ENCODE measurements at regions not wholly inside any gene's neighbourhood (a gene's known extent, or its start where the extent isn't known, plus 50 kb on each side); places are given as distances from the start of the nearest gene placed in this dataset.

DNA sequence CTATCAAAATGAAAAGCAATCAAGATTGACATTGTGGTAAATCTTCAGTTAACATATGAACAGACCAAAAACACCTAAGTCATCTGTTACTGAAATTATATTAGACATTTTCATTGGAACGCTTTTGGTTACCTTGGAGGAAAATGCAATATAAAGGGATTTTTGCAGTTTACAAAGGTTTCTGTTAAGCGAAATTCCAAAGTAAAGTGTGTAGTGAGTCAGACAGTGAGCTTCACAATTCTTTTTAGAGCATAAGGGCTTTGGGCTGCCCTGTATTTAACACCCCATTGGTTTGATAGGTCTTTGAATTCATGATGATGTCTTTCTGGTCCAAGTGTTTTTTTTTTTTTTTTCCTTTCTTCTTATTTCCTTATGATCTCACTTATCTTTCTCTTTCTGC lies 462.8 kb downstream of the EDEM1 start:
- Mint-ChIP-seq H3K4me1 (ENCODE audit: unreplicated experiment) (no peaks in the 10 kb centered on the region), H3K27ac (ENCODE audit: unreplicated experiment) (no peak overlapping the region), H3K36me3 (ENCODE audit: unreplicated experiment) (no peaks in the 10 kb centered on the region), H3K27me3 (ENCODE audit: unreplicated experiment) (no peaks in the 10 kb centered on the region), H3K4me3 (ENCODE audit: unreplicated experiment) (no peak overlapping the region), H3K9me3 (ENCODE audit: unreplicated experiment) (peaks cover 44% of the 10 kb centered on the region)
- TF ChIP-seq, protein P1, sequence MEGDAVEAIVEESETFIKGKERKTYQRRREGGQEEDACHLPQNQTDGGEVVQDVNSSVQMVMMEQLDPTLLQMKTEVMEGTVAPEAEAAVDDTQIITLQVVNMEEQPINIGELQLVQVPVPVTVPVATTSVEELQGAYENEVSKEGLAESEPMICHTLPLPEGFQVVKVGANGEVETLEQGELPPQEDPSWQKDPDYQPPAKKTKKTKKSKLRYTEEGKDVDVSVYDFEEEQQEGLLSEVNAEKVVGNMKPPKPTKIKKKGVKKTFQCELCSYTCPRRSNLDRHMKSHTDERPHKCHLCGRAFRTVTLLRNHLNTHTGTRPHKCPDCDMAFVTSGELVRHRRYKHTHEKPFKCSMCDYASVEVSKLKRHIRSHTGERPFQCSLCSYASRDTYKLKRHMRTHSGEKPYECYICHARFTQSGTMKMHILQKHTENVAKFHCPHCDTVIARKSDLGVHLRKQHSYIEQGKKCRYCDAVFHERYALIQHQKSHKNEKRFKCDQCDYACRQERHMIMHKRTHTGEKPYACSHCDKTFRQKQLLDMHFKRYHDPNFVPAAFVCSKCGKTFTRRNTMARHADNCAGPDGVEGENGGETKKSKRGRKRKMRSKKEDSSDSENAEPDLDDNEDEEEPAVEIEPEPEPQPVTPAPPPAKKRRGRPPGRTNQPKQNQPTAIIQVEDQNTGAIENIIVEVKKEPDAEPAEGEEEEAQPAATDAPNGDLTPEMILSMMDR (IDR thresholded peaks at IDR 0.05), result no peak
- no peak for DNase-seq (ENCODE audit: extremely low spot score, unreplicated experiment)

DNA sequence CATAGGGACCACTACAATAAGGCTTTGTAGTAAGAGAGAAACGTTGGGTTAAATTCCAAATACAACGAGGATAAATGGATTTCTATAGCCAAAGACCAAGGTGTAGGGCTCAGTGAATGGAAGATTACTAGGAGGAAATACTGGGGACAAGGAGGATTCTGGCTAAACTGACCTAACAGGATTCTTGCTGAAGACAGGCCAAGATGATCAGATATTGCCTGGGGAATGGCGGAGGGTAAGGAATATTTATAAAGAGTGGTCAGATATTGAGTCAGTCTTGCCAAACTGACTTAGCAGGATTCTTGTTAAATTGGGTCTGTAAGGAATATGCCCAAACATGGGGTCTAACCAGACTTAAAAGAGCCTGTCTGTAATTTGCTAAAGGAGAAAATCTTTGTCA lies 463.8 kb downstream of the EDEM1 start:
- DNase-seq (ENCODE audit: extremely low spot score, unreplicated experiment), result no peak
- Mint-ChIP-seq H3K36me3 (ENCODE audit: unreplicated experiment) (no peaks in the 10 kb centered on the region), H3K27me3 (ENCODE audit: unreplicated experiment) (no peaks in the 10 kb centered on the region), H3K27ac (ENCODE audit: unreplicated experiment) (no peak overlapping the region), H3K4me3 (ENCODE audit: unreplicated experiment) (no peak overlapping the region), H3K4me1 (ENCODE audit: unreplicated experiment) (no peaks in the 10 kb centered on the region), H3K9me3 (ENCODE audit: unreplicated experiment) (peaks cover 55% of the 10 kb centered on the region)
- TF ChIP-seq, protein P1 (IDR thresholded peaks at IDR 0.05), result no peak

DNA sequence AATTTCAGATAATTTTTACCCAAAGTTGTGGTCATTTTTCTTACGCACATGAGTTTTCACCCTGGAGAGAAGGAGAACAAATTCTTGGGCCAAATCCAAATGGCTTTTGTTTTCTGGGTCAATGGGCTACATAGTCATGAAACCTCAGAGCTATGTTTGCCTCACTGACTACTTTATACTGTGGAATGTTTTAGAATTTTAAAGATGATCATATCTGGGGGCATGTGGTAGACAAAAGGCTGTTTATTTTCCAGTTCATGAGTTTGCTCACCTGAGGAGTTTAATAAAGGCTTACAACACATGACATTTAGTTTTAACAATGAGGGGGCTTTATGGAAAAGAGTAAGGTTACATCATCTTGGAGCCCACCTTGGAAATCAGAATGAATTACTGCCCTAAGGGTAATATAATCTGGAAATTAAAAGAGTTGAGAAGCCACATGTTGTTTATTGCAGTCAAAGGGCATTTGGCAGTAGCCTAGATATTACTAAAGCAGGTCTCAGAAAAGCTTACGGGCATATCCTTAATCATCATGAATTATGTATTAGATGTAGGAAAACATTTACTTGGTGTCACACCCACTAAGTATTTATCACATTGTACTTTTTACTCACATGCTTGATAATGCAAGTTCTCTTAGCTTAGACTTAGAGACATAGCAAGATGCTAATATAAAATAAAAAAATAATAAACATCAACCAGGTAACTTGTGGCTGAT lies 466.1 kb downstream of the EDEM1 start:
- no peak overlapping the region for H3K4me3 Mint-ChIP-seq (ENCODE audit: unreplicated experiment)
- DNase-seq (ENCODE audit: extremely low spot score, unreplicated experiment), result no peak
- peaks cover 64% of the 10 kb centered on the region for H3K9me3 Mint-ChIP-seq (ENCODE audit: unreplicated experiment)
- TF ChIP-seq, protein P1 (IDR thresholded peaks at IDR 0.05), result no peak
- H3K27me3 Mint-ChIP-seq (ENCODE audit: unreplicated experiment), result no peaks in the 10 kb centered on the region
- no peaks in the 10 kb centered on the region for H3K4me1 Mint-ChIP-seq (ENCODE audit: unreplicated experiment)
- H3K36me3 Mint-ChIP-seq (ENCODE audit: unreplicated experiment), result no peaks in the 10 kb centered on the region
- no peak overlapping the region for H3K27ac Mint-ChIP-seq (ENCODE audit: unreplicated experiment)

DNA sequence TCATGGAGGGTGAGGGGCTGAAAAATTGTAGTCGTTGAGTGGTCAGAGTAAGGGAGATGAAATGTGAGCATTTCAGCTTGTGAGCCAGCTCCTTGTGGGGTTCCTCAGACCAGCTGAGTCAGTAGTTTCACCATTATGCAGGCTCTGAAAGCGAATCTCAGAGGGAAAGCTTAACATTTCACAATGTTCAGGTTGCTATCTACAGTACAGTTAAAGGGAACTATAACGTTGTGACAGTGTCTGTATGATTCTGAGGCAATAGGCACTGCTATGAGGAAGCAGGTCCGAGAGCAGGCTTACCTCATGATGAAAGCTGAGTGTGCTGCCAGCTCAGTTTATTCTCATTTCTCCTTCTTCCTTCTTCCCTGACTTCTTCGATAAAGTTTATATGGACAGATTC lies 469.6 kb downstream of the EDEM1 start:
- no peak for DNase-seq (ENCODE audit: extremely low spot score, unreplicated experiment)
- TF ChIP-seq, protein P1 (IDR thresholded peaks at IDR 0.05), result no peak
- no peaks in the 10 kb centered on the region for H3K4me1 Mint-ChIP-seq (ENCODE audit: unreplicated experiment)
- no peak overlapping the region for H3K27ac Mint-ChIP-seq (ENCODE audit: unreplicated experiment)
- no peaks in the 10 kb centered on the region for H3K36me3 Mint-ChIP-seq (ENCODE audit: unreplicated experiment)
- no peak overlapping the region for H3K4me3 Mint-ChIP-seq (ENCODE audit: unreplicated experiment)
- H3K27me3 Mint-ChIP-seq (ENCODE audit: unreplicated experiment), result no peaks in the 10 kb centered on the region
- H3K9me3 Mint-ChIP-seq (ENCODE audit: unreplicated experiment), result peaks cover 69% of the 10 kb centered on the region

DNA sequence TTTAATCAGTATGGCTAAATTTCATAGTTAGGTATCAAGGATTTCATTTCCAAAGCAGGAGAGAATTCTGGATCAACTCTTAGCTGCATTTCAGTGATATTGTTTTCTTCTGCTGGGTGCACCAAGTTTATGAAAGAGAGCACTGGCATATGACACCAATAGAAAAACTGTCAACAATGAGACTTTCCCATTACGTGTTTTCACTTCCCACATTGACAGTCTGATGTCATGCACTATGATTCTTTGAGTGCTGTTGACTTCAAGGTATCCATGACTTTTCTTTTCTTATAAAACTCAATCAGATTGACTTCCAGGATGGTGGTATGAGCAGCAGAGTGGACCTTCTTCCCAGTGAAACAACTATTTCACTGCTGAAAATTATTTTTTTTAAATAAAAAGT lies 476.1 kb downstream of the EDEM1 start:
- no peaks in the 10 kb centered on the region for H3K36me3 Mint-ChIP-seq (ENCODE audit: unreplicated experiment)
- no peak overlapping the region for H3K27ac Mint-ChIP-seq (ENCODE audit: unreplicated experiment)
- H3K4me3 Mint-ChIP-seq (ENCODE audit: unreplicated experiment), result no peak overlapping the region
- peaks cover 52% of the 10 kb centered on the region for H3K9me3 Mint-ChIP-seq (ENCODE audit: unreplicated experiment)
- H3K27me3 Mint-ChIP-seq (ENCODE audit: unreplicated experiment), result no peaks in the 10 kb centered on the region
- no peak for DNase-seq (ENCODE audit: extremely low spot score, unreplicated experiment)
- TF ChIP-seq, protein P1 (IDR thresholded peaks at IDR 0.05), result no peak
- no peaks in the 10 kb centered on the region for H3K4me1 Mint-ChIP-seq (ENCODE audit: unreplicated experiment)

Data from osteocyte (in vitro differentiated cells).